C4-2B (cell line): ENCODE measurements at regions not wholly inside any gene's neighbourhood (a gene's known extent, or its start where the extent isn't known, plus 50 kb on each side); places are given as distances from the start of the nearest gene placed in this dataset.

Source experiments
- CTCF ChIP-seq: fragments of 450-650 bp; conservative IDR thresholded peaks from 2 replicates; pipeline ENCODE4 v1.5.1; 2017; ENCODE audit warnings: mild to moderate bottlenecking
- ZFX ChIP-seq: fragments of 450-650 bp; IDR thresholded peaks from 2 replicates; pipeline ENCODE4 v1.6.1; 2017

DNA sequence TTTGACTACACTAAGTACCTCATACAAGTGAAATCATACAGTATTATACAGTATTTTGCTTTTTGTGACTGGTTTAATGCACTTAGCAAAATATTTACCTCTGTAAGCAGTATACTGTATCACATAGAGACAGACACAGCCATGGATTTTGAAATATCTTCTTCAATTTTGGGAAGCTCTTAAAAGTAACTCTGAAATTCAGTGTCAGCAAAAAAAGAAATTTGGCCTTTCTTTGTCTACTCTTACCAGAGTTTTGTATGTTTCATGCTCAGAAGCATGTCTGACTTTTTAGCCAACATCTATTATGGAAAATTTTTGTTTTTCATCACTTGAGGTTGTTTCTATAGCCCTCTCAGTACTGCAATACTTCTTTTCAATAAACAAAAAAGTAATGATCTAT is 1102.2 kb downstream of the TRHDE start:
- TF ChIP-seq CTCF = no peak
- TF ChIP-seq ZFX = no peak
